Mesendoderm (in vitro differentiated cells): ENCODE measurements at regions not wholly inside any gene's neighbourhood (a gene's known extent, or its start where the extent isn't known, plus 50 kb on each side); places are given as distances from the start of the nearest gene placed in this dataset.

Experiments
- DNase-seq: peaks from one replicate; pipeline ENCODE4 v3.0.0; 2013
- H2AK5ac ChIP-seq: 2 replicates; pipeline ENCODE4 v1.6.1; 2013; ENCODE audit warnings: low read length, inconsistent platforms
- H2BK120ac ChIP-seq: 2 replicates; pipeline ENCODE4 v1.6.1; 2013; ENCODE audit warnings: low read depth, mild to moderate bottlenecking, low read length, moderate library complexity, mixed read lengths
- H2BK15ac ChIP-seq: replicated peaks from 2 replicates; pipeline ENCODE4 v1.6.1; 2013; ENCODE audit warnings: low read depth, mild to moderate bottlenecking, moderate library complexity
- H2BK5ac ChIP-seq: 2 replicates; pipeline ENCODE4 v1.6.1; 2013; ENCODE audit warnings: low read length, inconsistent platforms
- H3K18ac ChIP-seq: 2 replicates; pipeline ENCODE4 v1.6.1; 2013; ENCODE audit warnings: mild to moderate bottlenecking, low read length, mixed read lengths
- H3K23ac ChIP-seq: one replicate; pipeline ENCODE4 v1.6.1; 2013; ENCODE audit warnings: low read length
- H3K27ac ChIP-seq: 2 replicates; pipeline ENCODE4 v1.5.1; 2013; ENCODE audit warnings: low read depth, mild to moderate bottlenecking, inconsistent platforms, low read length, moderate library complexity
- H3K27me3 ChIP-seq: 2 replicates; pipeline ENCODE4 v1.6.1; 2013; ENCODE audit warnings: low read length, control low read depth, mild to moderate bottlenecking, inconsistent platforms; ENCODE audit not compliant: insufficient read depth, poor library complexity
- H3K36me3 ChIP-seq: 2 replicates; pipeline ENCODE4 v1.6.1; 2013; ENCODE audit warnings: low read length, inconsistent platforms; ENCODE audit not compliant: control insufficient read depth, insufficient read depth
- H3K4ac ChIP-seq: one replicate; pipeline ENCODE4 v1.6.1; 2013; ENCODE audit warnings: low read depth, mild to moderate bottlenecking, low read length, moderate library complexity
- H3K4me1 ChIP-seq: 2 replicates; pipeline ENCODE4 v1.6.1; 2013; ENCODE audit warnings: low read depth, low read length, inconsistent platforms; ENCODE audit not compliant: control insufficient read depth
- H3K4me2 ChIP-seq: 2 replicates; pipeline ENCODE4 v1.6.1; 2013; ENCODE audit warnings: low read length
- H3K4me3 ChIP-seq: 2 replicates; pipeline ENCODE4 v1.5.1; 2013; ENCODE audit warnings: mild to moderate bottlenecking, low read length
- H3K56ac ChIP-seq: one replicate; pipeline ENCODE4 v1.6.1; 2013; ENCODE audit warnings: low read length
- H3K79me1 ChIP-seq: 2 replicates; pipeline ENCODE4 v1.6.1; 2013; ENCODE audit warnings: low read length, inconsistent platforms
- H3K79me2 ChIP-seq: 2 replicates; pipeline ENCODE4 v1.6.1; 2013; ENCODE audit warnings: mild to moderate bottlenecking, low read length; ENCODE audit not compliant: control insufficient read depth, insufficient read depth
- H3K9ac ChIP-seq: 2 replicates; pipeline ENCODE4 v1.6.1; 2013; ENCODE audit warnings: low read length, inconsistent platforms
- H4K5ac ChIP-seq: one replicate; pipeline ENCODE4 v1.6.1; 2013; ENCODE audit warnings: low read length
- H4K8ac ChIP-seq: one replicate; pipeline ENCODE4 v1.6.1; 2013; ENCODE audit warnings: low read depth, mild to moderate bottlenecking, control low read depth, low read length, moderate library complexity
- WGBS: extraction: QIAGEN DNeasy Blood & Tissue Kit; methylation state at CpG from one replicate; pipeline ENCODE4 v1.1.7; 2013; ENCODE audit warnings: low lambda C conversion rate, missing lambda C conversion rate; ENCODE audit not compliant: insufficient coverage; ENCODE audit errors: extremely low coverage; 5-methylcytosine and 5-hydroxymethylcytosine counted together

DNA sequence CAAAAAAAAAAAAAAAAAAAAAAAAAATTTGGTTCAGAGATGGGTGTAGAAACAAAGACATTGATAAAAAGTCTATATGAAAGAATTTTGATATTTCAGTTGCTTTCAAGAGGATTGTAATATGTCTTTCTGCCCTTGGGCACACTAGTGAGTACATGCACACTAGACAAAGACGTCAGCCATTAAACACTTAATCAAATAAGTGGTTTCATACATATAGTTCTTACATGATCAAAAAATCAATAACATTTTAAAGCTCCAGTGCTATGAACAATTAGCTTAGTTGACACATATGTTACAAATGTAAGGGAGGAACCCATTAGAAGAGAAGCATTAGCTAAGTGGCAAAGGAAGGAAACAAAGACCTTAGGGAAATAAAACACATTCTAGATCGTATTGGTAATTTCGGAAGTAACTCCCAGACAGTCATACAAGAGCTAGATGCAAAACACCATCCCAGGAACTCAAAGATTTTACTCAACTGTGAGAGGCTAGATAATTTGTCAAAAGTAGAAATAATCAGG lies 84.5 kb upstream of the MAN2A1 start:
- DNase-seq: no peak
- H4K8ac ChIP-seq: no peak overlapping the region
- no peaks in the 10 kb centered on the region for H3K79me1 ChIP-seq
- WGBS: no CpG with 5 or more reads among the region's 3 CpGs
- H2BK15ac ChIP-seq: no peak overlapping the region
- no peak overlapping the region for H3K27ac ChIP-seq
- no peaks in the 10 kb centered on the region for H3K79me2 ChIP-seq
- H3K27me3 ChIP-seq: no peaks in the 10 kb centered on the region
- H3K9ac ChIP-seq: no peak overlapping the region
- no peak overlapping the region for H2AK5ac ChIP-seq
- no peaks in the 10 kb centered on the region for H3K36me3 ChIP-seq
- no peak overlapping the region for H2BK5ac ChIP-seq
- no peak overlapping the region for H3K4me3 ChIP-seq
- no peak overlapping the region for H3K56ac ChIP-seq
- H3K18ac ChIP-seq: no peak overlapping the region
- H2BK120ac ChIP-seq: no peak overlapping the region
- no peaks in the 10 kb centered on the region for H3K4me1 ChIP-seq
- no peak overlapping the region for H3K4me2 ChIP-seq
- H3K23ac ChIP-seq: no peak overlapping the region
- no peak overlapping the region for H3K4ac ChIP-seq
- no peak overlapping the region for H4K5ac ChIP-seq

DNA sequence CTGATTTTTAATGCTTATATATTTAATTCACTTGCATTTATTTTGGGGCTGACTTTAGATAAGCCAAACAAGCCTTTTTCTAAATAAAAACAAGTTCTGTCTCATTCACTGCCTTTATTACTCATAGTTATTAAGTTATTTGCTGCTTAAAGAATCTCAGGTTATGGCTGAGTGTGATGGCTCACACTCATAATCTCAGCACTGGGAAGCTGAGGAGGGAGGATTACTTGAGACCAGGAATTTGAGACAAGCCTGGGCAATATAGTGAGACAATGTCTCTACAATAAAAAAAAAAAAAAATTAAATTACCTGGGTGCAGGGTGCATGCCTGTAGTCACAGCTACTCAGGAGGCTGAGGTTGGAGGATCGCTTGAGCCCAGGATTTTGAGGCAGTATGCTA lies 85.0 kb upstream of the MAN2A1 start:
- Histone ChIP-seq H3K36me3 (no peaks in the 10 kb centered on the region), H3K4me2 (no peak overlapping the region), H4K5ac (no peak overlapping the region), H3K27me3 (no peaks in the 10 kb centered on the region), H3K4me3 (no peak overlapping the region), H3K4me1 (no peaks in the 10 kb centered on the region), H2BK120ac (no peak overlapping the region), H3K56ac (no peak overlapping the region), H3K23ac (no peak overlapping the region), H3K79me2 (no peaks in the 10 kb centered on the region), H2BK15ac (no peak overlapping the region), H3K27ac (no peak overlapping the region), H3K4ac (no peak overlapping the region), H2BK5ac (no peak overlapping the region), H2AK5ac (no peak overlapping the region), H4K8ac (no peak overlapping the region), H3K18ac (no peak overlapping the region), H3K9ac (no peak overlapping the region), H3K79me1 (no peaks in the 10 kb centered on the region)
- no CpG with 5 or more reads among the region's 1 CpG for WGBS
- DNase-seq: no peak

DNA sequence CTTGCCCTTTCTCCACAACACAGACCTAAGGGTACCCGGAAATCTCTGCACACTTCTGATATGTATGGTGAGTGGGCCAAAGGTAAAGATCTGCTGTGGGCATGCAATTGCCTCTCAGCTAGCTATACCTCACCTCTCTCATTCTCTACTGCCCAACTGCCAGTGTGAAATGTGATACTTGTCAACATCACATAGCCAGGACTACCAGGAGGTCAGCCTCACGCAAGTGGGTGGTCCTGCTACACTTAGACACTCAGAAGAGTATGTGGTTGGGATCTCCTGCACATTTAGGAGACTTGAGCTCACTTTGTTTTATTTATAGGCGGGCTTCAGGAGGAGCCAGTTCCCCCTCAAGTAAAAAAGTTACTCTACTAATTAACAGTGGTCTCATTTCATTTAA lies 88.0 kb upstream of the MAN2A1 start:
- H2AK5ac ChIP-seq: no peak overlapping the region
- no peaks in the 10 kb centered on the region for H3K79me2 ChIP-seq
- H3K4me2 ChIP-seq: no peak overlapping the region
- H3K4me1 ChIP-seq: no peaks in the 10 kb centered on the region
- H3K79me1 ChIP-seq: no peaks in the 10 kb centered on the region
- H3K36me3 ChIP-seq: no peaks in the 10 kb centered on the region
- H2BK5ac ChIP-seq: no peak overlapping the region
- no peak overlapping the region for H3K23ac ChIP-seq
- H4K8ac ChIP-seq: no peak overlapping the region
- no CpG with 5 or more reads among the region's 3 CpGs for WGBS
- no peak for DNase-seq
- H3K4ac ChIP-seq: no peak overlapping the region
- no peak overlapping the region for H3K56ac ChIP-seq
- no peak overlapping the region for H2BK15ac ChIP-seq
- no peak overlapping the region for H3K18ac ChIP-seq
- no peak overlapping the region for H3K4me3 ChIP-seq
- H3K27me3 ChIP-seq: no peaks in the 10 kb centered on the region
- H3K9ac ChIP-seq: no peak overlapping the region
- no peak overlapping the region for H3K27ac ChIP-seq
- H2BK120ac ChIP-seq: no peak overlapping the region
- no peak overlapping the region for H4K5ac ChIP-seq

DNA sequence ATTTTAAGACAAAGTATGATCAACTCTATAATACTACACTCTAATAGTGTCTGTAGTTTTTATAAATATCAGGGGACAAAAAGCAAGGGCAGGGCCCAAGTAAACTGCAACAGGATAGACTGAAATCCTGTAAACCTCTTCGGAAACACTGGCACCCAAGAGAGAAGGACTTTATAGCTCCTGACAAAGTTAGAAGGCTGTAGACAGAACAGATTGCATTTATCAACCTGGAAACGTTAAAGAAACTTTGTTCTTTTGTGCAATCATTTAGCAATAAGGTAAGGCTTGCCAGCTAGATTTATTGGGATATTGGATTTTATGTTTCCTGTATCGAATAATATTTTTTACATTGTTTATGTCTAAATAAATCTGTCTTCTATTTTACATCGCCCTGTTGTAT lies 91.8 kb upstream of the MAN2A1 start:
- WGBS: no CpG with 5 or more reads among the region's 4 CpGs
- H3K4me1 ChIP-seq: no peaks in the 10 kb centered on the region
- no peaks in the 10 kb centered on the region for H3K27me3 ChIP-seq
- H2BK5ac ChIP-seq: no peak overlapping the region
- no peak overlapping the region for H3K18ac ChIP-seq
- no peak overlapping the region for H2BK120ac ChIP-seq
- H3K56ac ChIP-seq: no peak overlapping the region
- no peak overlapping the region for H3K23ac ChIP-seq
- no peaks in the 10 kb centered on the region for H3K79me1 ChIP-seq
- no peak overlapping the region for H3K4me3 ChIP-seq
- H3K27ac ChIP-seq: no peak overlapping the region
- no peak overlapping the region for H2BK15ac ChIP-seq
- H3K4me2 ChIP-seq: no peak overlapping the region
- H3K36me3 ChIP-seq: no peaks in the 10 kb centered on the region
- H4K8ac ChIP-seq: no peak overlapping the region
- H3K4ac ChIP-seq: no peak overlapping the region
- no peak for DNase-seq
- H3K79me2 ChIP-seq: no peaks in the 10 kb centered on the region
- H2AK5ac ChIP-seq: no peak overlapping the region
- H3K9ac ChIP-seq: no peak overlapping the region
- no peak overlapping the region for H4K5ac ChIP-seq

DNA sequence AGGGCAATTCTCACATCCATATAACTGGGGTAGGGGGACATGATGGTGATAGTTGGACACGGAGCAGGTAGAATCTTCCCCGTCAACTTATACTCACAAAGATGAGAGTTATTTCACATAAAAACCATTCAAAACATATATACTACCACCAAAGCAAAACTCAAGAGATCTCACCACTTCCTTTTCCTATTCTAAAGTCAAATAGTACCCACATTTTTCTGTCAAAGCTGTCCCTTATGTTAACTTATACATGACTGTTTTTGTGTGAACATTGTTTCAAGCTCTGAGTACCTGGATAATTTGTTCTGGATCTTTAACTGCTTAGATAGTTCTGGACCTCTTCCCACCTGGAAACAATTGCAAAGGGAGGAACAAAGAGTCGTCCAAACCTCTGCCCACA lies 95.5 kb upstream of the MAN2A1 start:
- Histone ChIP-seq H4K8ac (no peak overlapping the region), H4K5ac (no peak overlapping the region), H2BK5ac (no peak overlapping the region), H3K18ac (no peak overlapping the region), H3K4me2 (no peak overlapping the region), H3K4me3 (no peak overlapping the region), H2BK120ac (no peak overlapping the region), H3K4ac (no peak overlapping the region), H3K9ac (no peak overlapping the region), H3K79me2 (no peaks in the 10 kb centered on the region), H3K79me1 (no peaks in the 10 kb centered on the region), H3K56ac (no peak overlapping the region), H3K27me3 (no peaks in the 10 kb centered on the region), H3K27ac (no peak overlapping the region), H3K4me1 (no peaks in the 10 kb centered on the region), H2AK5ac (no peak overlapping the region), H3K36me3 (no peaks in the 10 kb centered on the region), H3K23ac (no peak overlapping the region), H2BK15ac (no peak overlapping the region)
- WGBS: no CpG with 5 or more reads among the region's 3 CpGs
- no peak for DNase-seq

DNA sequence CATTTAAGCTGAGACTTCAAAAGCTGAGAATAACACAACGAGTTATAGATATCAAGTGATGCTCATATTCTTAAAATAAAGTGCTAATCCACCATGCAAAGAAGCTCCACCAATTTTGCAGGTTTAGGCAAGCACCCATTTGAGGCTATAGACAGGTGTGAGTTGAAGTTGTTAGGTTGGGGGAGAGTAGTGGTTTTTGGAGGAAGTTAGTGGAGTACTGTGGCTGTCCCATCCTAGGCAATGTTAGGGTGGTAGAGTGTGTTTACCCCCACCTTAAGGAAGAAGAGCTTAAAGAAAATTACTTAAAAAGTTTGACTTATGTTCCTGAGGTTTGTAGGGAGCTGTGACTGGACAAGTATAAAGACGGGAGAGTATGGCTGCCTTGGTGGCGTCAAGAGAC lies 98.9 kb upstream of the MAN2A1 start:
- DNase-seq: no peak
- no CpG with 5 or more reads among the region's 3 CpGs for WGBS
- Histone ChIP-seq H3K4ac (no peak overlapping the region), H3K4me2 (no peak overlapping the region), H2BK5ac (no peak overlapping the region), H3K18ac (no peak overlapping the region), H3K36me3 (no peaks in the 10 kb centered on the region), H3K79me2 (no peaks in the 10 kb centered on the region), H3K56ac (no peak overlapping the region), H2BK120ac (no peak overlapping the region), H3K9ac (no peak overlapping the region), H4K5ac (no peak overlapping the region), H4K8ac (no peak overlapping the region), H2BK15ac (no peak overlapping the region), H3K4me1 (no peaks in the 10 kb centered on the region), H3K27ac (no peak overlapping the region), H3K4me3 (no peak overlapping the region), H3K79me1 (no peaks in the 10 kb centered on the region), H3K27me3 (no peaks in the 10 kb centered on the region), H2AK5ac (no peak overlapping the region), H3K23ac (no peak overlapping the region)
